GM12878 (cell line): ENCODE measurements at regions not wholly inside any gene's neighbourhood (a gene's known extent, or its start where the extent isn't known, plus 50 kb on each side); places are given as distances from the start of the nearest gene placed in this dataset.

Source experiments
- CTCF ChIP-seq, 3 experiments: IDR thresholded peaks in 2 of 3; conservative IDR thresholded peaks in 1 of 3; 2 replicates each; pipeline ENCODE4 v1.5.1; 2011; ENCODE audit warnings: low read depth in 3 of 3, low read length in 3 of 3, mild to moderate bottlenecking in 3 of 3, control low read depth in 2 of 3, moderate library complexity in 2 of 3, inconsistent platforms in 1 of 3, mixed read lengths in 1 of 3; ENCODE audit not compliant: control insufficient read depth in 2 of 3, insufficient read depth in 1 of 3; ENCODE audit errors: extremely low read depth in 1 of 3
- EED ChIP-seq: sonication (generic); IDR thresholded peaks from 2 replicates; pipeline ENCODE4 v1.6.1; 2016; ENCODE audit warnings: antibody characterized with exemption, low read depth
- MYC ChIP-seq: IDR thresholded peaks from 2 replicates; pipeline ENCODE4 v1.6.1; 2011; ENCODE audit warnings: mild to moderate bottlenecking, low read length, moderate library complexity, inconsistent platforms; ENCODE audit not compliant: insufficient read depth, insufficient replicate concordance, insufficient read length, severe bottlenecking
- POLR2A ChIP-seq: IDR thresholded peaks from 2 replicates; pipeline ENCODE4 v1.6.1; 2011; ENCODE audit warnings: low read depth, mild to moderate bottlenecking, low read length
- SUPT20H ChIP-seq: IDR thresholded peaks from 2 replicates; pipeline ENCODE4 v1.6.1; 2011; ENCODE audit warnings: low read depth, mild to moderate bottlenecking, low read length, moderate library complexity, borderline replicate concordance; ENCODE audit not compliant: control insufficient read depth
- TCF12 ChIP-seq: IDR thresholded peaks from 2 replicates; pipeline ENCODE4 v1.6.1; 2011; ENCODE audit warnings: low read depth, mild to moderate bottlenecking, low read length
- YY1 ChIP-seq: IDR thresholded peaks from 2 replicates; pipeline ENCODE4 v1.6.1; 2011; ENCODE audit warnings: low read depth, mild to moderate bottlenecking, low read length

- no peak for TF ChIP-seq POLR2A
- TF ChIP-seq CTCF (IDR thresholded peaks at IDR 0.05 in 2 of 3, conservative IDR thresholded peaks at IDR 0.05 in 1 of 3; ENCODE audit: control insufficient read depth in 2 of 3, extremely low read depth in 1 of 3, insufficient read depth in 1 of 3, low read depth in 3 of 3, low read length in 3 of 3), result no peak
- no peak for TF ChIP-seq YY1
- TF ChIP-seq EED, result no peak
- TF ChIP-seq MYC, result no peak
- no peak for TF ChIP-seq SUPT20H
- no peak for TF ChIP-seq TCF12
Observed at GRCh38 chr12:59843260-59843843, 247.5 kb downstream of the SLC16A7 start.
